ENCODE measurements at regions not wholly inside any gene's neighbourhood (a gene's known extent, or its start where the extent isn't known, plus 50 kb on each side); places are given as distances from the start of the nearest gene placed in this dataset.
A peak's percentile ranks its signal among the peaks of the same experiment; 100 is the strongest.

GRCh38 chr7:45980181-45980905 is 59.3 kb upstream of the IGFBP3 start:
- DNase-seq = peak in 1 of 10 donors; percentile 56
- intact Hi-C loops (cut with DNase I) = no loop called here

GRCh38 chr7:45979275-45980180 is 58.5 kb upstream of the IGFBP3 start:
- intact Hi-C loops (cut with DNase I) = no loop called here
- peak in 1 of 10 donors; percentile 47 for DNase-seq

- DNase-seq = peak in 1 of 10 donors; percentile 33
- intact Hi-C loops (cut with DNase I) = no loop called here
Measured at GRCh38 chr7:45978731-45979211, 57.7 kb upstream of the IGFBP3 start.

GRCh38 chr7:45978010-45978681 is 57.1 kb upstream of the IGFBP3 start:
- intact Hi-C loops (cut with DNase I) = no loop called here
- DNase-seq = peak in 1 of 10 donors; percentile 63

GRCh38 chr7:45977256-45977780 is 56.2 kb upstream of the IGFBP3 start:
- intact Hi-C loops (cut with DNase I) = no loop called here
- peak in 1 of 10 donors; percentile 52 for DNase-seq

- DNase-seq = no peak
- intact Hi-C loops (cut with DNase I) = no loop called here
Measured at GRCh38 chr7:45976485-45976856, 55.4 kb upstream of the IGFBP3 start.

- intact Hi-C loops (cut with DNase I) = no loop called here
- peak in 1 of 10 donors; percentile 46 for DNase-seq
Measured at GRCh38 chr7:45975847-45976484, 54.9 kb upstream of the IGFBP3 start.

GRCh38 chr7:45975367-45975766 is 54.3 kb upstream of the IGFBP3 start:
- intact Hi-C loops (cut with DNase I) = no loop called here
- DNase-seq = no peak

GRCh38 chr7:45974540-45975360 is 53.7 kb upstream of the IGFBP3 start:
- intact Hi-C loops (cut with DNase I) = no loop called here
- DNase-seq = peak in 1 of 10 donors; percentile 35

- intact Hi-C loops (cut with DNase I) = no loop called here
- peak; percentile 41 to 95 (median 64) for DNase-seq
Measured at GRCh38 chr7:45973725-45974532, 52.9 kb upstream of the IGFBP3 start.

GRCh38 chr7:45972629-45973312 is 51.7 kb upstream of the IGFBP3 start:
- intact Hi-C loops (cut with DNase I) = no loop called here
- DNase-seq = peak in 1 of 10 donors; percentile 66

GRCh38 chr7:45971661-45972175 is 50.6 kb upstream of the IGFBP3 start:
- DNase-seq = no peak
- intact Hi-C loops (cut with DNase I) = no loop called here

- peak in 1 of 10 donors; percentile 32 for DNase-seq
- intact Hi-C loops (cut with DNase I) = no loop called here
Measured at GRCh38 chr7:45971171-45971570, 50.1 kb upstream of the IGFBP3 start.
